Neural progenitor cell (in vitro differentiated cells): ENCODE measurements at regions not wholly inside any gene's neighbourhood (a gene's known extent, or its start where the extent isn't known, plus 50 kb on each side); places are given as distances from the start of the nearest gene placed in this dataset.

Source experiments
- DNase-seq: peaks from one replicate; pipeline ENCODE4 v3.0.0-alpha.2; 2016; ENCODE audit warnings: low spot score
- H2AFZ ChIP-seq: fragments of 200-600 bp; sonication (generic); replicated peaks from 2 replicates; pipeline ENCODE4 v1.6.1; 2016; ENCODE audit warnings: antibody characterized with exemption
- H3F3A ChIP-seq: fragments of 200-600 bp; sonication (generic); 2 replicates; pipeline ENCODE4 v1.6.1; 2016; ENCODE audit warnings: antibody characterized with exemption, low read depth
- H3K27ac ChIP-seq: fragments of 200-600 bp; sonication (generic); 2 replicates; pipeline ENCODE4 v1.5.1; 2016; ENCODE audit warnings: mild to moderate bottlenecking
- H3K27me3 ChIP-seq: fragments of 200-600 bp; sonication (generic); 2 replicates; pipeline ENCODE4 v1.6.1; 2016; ENCODE audit warnings: mild to moderate bottlenecking, moderate library complexity
- H3K36me3 ChIP-seq: fragments of 200-600 bp; sonication (generic); 2 replicates; pipeline ENCODE4 v1.5.1; 2016
- H3K4me1 ChIP-seq: fragments of 200-600 bp; sonication (generic); 2 replicates; pipeline ENCODE4 v1.6.1; 2016; ENCODE audit warnings: mixed run types
- H3K4me2 ChIP-seq: fragments of 200-600 bp; sonication (generic); 2 replicates; pipeline ENCODE4 v1.6.1; 2016
- H3K4me3 ChIP-seq: fragments of 200-600 bp; sonication (generic); 2 replicates; pipeline ENCODE4 v1.5.1; 2016
- H3K79me2 ChIP-seq: fragments of 200-600 bp; sonication (generic); 2 replicates; pipeline ENCODE4 v1.6.1; 2016; ENCODE audit warnings: low read depth
- H3K9ac ChIP-seq: fragments of 200-600 bp; sonication (generic); 2 replicates; pipeline ENCODE4 v1.6.1; 2016
- H3K9me3 ChIP-seq: fragments of 200-600 bp; sonication (generic); 2 replicates; pipeline ENCODE4 v1.5.1; 2016; ENCODE audit warnings: low read depth
- H4K20me1 ChIP-seq: fragments of 200-600 bp; sonication (generic); 2 replicates; pipeline ENCODE4 v1.6.1; 2016; ENCODE audit warnings: low read depth
- H3K27ac Mint-ChIP-seq: 3 replicates; pipeline ENCODE4 v1.8.0; 2021; ENCODE audit warnings: mixed read lengths
- H3K27me3 Mint-ChIP-seq: 2 replicates; pipeline ENCODE4 v1.8.0; 2022; ENCODE audit warnings: low read depth, mild to moderate bottlenecking, inconsistent platforms, moderate library complexity, mixed read lengths; ENCODE audit not compliant: insufficient read depth
- H3K36me3 Mint-ChIP-seq: 3 replicates; pipeline ENCODE4 v1.8.0; 2021; ENCODE audit warnings: mixed read lengths
- H3K4me1 Mint-ChIP-seq: 3 replicates; pipeline ENCODE4 v1.8.0; 2021; ENCODE audit warnings: mixed read lengths
- H3K4me3 Mint-ChIP-seq: 3 replicates; pipeline ENCODE4 v1.8.0; 2021; ENCODE audit warnings: mild to moderate bottlenecking, moderate library complexity, mixed read lengths
- H3K9me3 Mint-ChIP-seq: 3 replicates; pipeline ENCODE4 v1.8.0; 2020; ENCODE audit warnings: mixed read lengths
- CTCF ChIP-seq: fragments of 200-600 bp; sonication (generic); IDR thresholded peaks from 2 replicates; pipeline ENCODE4 v1.5.1; 2017; ENCODE audit warnings: antibody characterized with exemption, mild to moderate bottlenecking
- EZH2 ChIP-seq: fragments of 200-600 bp; sonication (generic); IDR thresholded peaks from 2 replicates; pipeline ENCODE4 v1.6.1; 2017; ENCODE audit warnings: antibody characterized with exemption, mild to moderate bottlenecking, moderate library complexity
- EZH2phosphoT487 ChIP-seq: fragments of 200-600 bp; sonication (generic); IDR thresholded peaks from 2 replicates; pipeline ENCODE4 v1.6.1; 2017; ENCODE audit warnings: antibody characterized with exemption

- no peaks in the 10 kb centered on the region for H3K36me3 ChIP-seq
- DNase-seq: no peak
- no peaks in the 10 kb centered on the region for H3K27me3 ChIP-seq
- H3K36me3 Mint-ChIP-seq: no peaks in the 10 kb centered on the region
- H3K4me1 Mint-ChIP-seq: peaks cover 36% of the 10 kb centered on the region
- H3K9me3 ChIP-seq: no peaks in the 10 kb centered on the region
- H3K4me2 ChIP-seq: no peak overlapping the region
- H3F3A ChIP-seq: no peaks in the 10 kb centered on the region
- no peaks in the 10 kb centered on the region for H4K20me1 ChIP-seq
- no peak overlapping the region for H3K9ac ChIP-seq
- H3K4me1 ChIP-seq: no peaks in the 10 kb centered on the region
- H3K27ac Mint-ChIP-seq: peak overlapping the region; percentile 17
- TF ChIP-seq EZH2phosphoT487 (no peak), EZH2 (no peak), CTCF (no peak)
- H3K27me3 Mint-ChIP-seq: peaks cover 3% of the 10 kb centered on the region
- H3K9me3 Mint-ChIP-seq: peaks cover 2% of the 10 kb centered on the region
- no peak overlapping the region for H3K4me3 Mint-ChIP-seq
- H3K4me3 ChIP-seq: no peak overlapping the region
- no peak overlapping the region for H2AFZ ChIP-seq
- no peaks in the 10 kb centered on the region for H3K79me2 ChIP-seq
- no peak overlapping the region for H3K27ac ChIP-seq
Observed at GRCh38 chr6:113644861-113645575, 212.1 kb upstream of the MARCKS start.

- H4K20me1 ChIP-seq: no peaks in the 10 kb centered on the region
- no peak overlapping the region for H3K4me3 Mint-ChIP-seq
- no peak for DNase-seq
- no peaks in the 10 kb centered on the region for H3K4me1 ChIP-seq
- H3K4me2 ChIP-seq: no peak overlapping the region
- no peak overlapping the region for H3K27ac ChIP-seq
- no peaks in the 10 kb centered on the region for H3K36me3 ChIP-seq
- H3K4me3 ChIP-seq: no peak overlapping the region
- H3K9me3 ChIP-seq: no peaks in the 10 kb centered on the region
- no peaks in the 10 kb centered on the region for H3K36me3 Mint-ChIP-seq
- no peak overlapping the region for H3K9ac ChIP-seq
- peaks cover 3% of the 10 kb centered on the region for H3K27me3 Mint-ChIP-seq
- no peaks in the 10 kb centered on the region for H3K27me3 ChIP-seq
- TF ChIP-seq CTCF: no peak
- TF ChIP-seq EZH2phosphoT487: no peak
- H3K9me3 Mint-ChIP-seq: peaks cover 2% of the 10 kb centered on the region
- peak overlapping the region; percentile 17 for H3K27ac Mint-ChIP-seq
- H3K79me2 ChIP-seq: no peaks in the 10 kb centered on the region
- H3K4me1 Mint-ChIP-seq: peaks cover 39% of the 10 kb centered on the region
- H2AFZ ChIP-seq: no peak overlapping the region
- H3F3A ChIP-seq: no peaks in the 10 kb centered on the region
Observed at GRCh38 chr6:113645576-113645970, 211.6 kb upstream of the MARCKS start.

- H3K9ac ChIP-seq: no peak overlapping the region
- no peak overlapping the region for H2AFZ ChIP-seq
- H3K79me2 ChIP-seq: no peaks in the 10 kb centered on the region
- no peak for DNase-seq
- Mint-ChIP-seq H3K36me3 (no peaks in the 10 kb centered on the region), H3K27ac (no peak overlapping the region), H3K9me3 (peaks cover 2% of the 10 kb centered on the region), H3K4me3 (no peak overlapping the region), H3K27me3 (peaks cover 3% of the 10 kb centered on the region), H3K4me1 (peaks cover 43% of the 10 kb centered on the region)
- no peaks in the 10 kb centered on the region for H3F3A ChIP-seq
- no peaks in the 10 kb centered on the region for H3K4me1 ChIP-seq
- no peaks in the 10 kb centered on the region for H3K27me3 ChIP-seq
- H4K20me1 ChIP-seq: no peaks in the 10 kb centered on the region
- TF ChIP-seq CTCF (no peak), EZH2 (no peak), EZH2phosphoT487 (no peak)
- no peak overlapping the region for H3K4me3 ChIP-seq
- H3K36me3 ChIP-seq: no peaks in the 10 kb centered on the region
- no peak overlapping the region for H3K4me2 ChIP-seq
- no peak overlapping the region for H3K27ac ChIP-seq
- H3K9me3 ChIP-seq: no peaks in the 10 kb centered on the region
Observed at GRCh38 chr6:113645986-113646385, 211.2 kb upstream of the MARCKS start.
